Vagina (tissue), 2 donors: ENCODE measurements at regions not wholly inside any gene's neighbourhood (a gene's known extent, or its start where the extent isn't known, plus 50 kb on each side); places are given as distances from the start of the nearest gene placed in this dataset.

ENCODE experiments used
- POLR2A ChIP-seq, 2 donors: fragments of 450-650 bp; IDR thresholded peaks; one replicate each; pipeline ENCODE4 v1.6.1; 2017; ENCODE audit warnings: antibody characterized with exemption in 2 of 2, mild to moderate bottlenecking in 2 of 2, moderate library complexity in 2 of 2
- POLR2AphosphoS5 ChIP-seq, 2 donors: sonication (generic); formaldehyde crosslinking; IDR thresholded peaks; one replicate each; pipeline ENCODE4 v1.9.0; 2017; ENCODE audit warnings: antibody characterized with exemption in 2 of 2, mild to moderate bottlenecking in 2 of 2, low read depth in 1 of 2; ENCODE audit not compliant: insufficient read depth in 1 of 2
- TF ChIP-seq, protein P1 (sequence below), 3 experiments: fragments of 450-650 bp in 2 of 3; fragments of 200-600 bp in 1 of 3; sonication (generic) in 1 of 3; IDR thresholded peaks; one replicate each; pipeline ENCODE4 v1.5.1; 2017 to 2019; ENCODE audit warnings: antibody characterized with exemption in 3 of 3, mild to moderate bottlenecking in 2 of 3, moderate library complexity in 2 of 3

DNA sequence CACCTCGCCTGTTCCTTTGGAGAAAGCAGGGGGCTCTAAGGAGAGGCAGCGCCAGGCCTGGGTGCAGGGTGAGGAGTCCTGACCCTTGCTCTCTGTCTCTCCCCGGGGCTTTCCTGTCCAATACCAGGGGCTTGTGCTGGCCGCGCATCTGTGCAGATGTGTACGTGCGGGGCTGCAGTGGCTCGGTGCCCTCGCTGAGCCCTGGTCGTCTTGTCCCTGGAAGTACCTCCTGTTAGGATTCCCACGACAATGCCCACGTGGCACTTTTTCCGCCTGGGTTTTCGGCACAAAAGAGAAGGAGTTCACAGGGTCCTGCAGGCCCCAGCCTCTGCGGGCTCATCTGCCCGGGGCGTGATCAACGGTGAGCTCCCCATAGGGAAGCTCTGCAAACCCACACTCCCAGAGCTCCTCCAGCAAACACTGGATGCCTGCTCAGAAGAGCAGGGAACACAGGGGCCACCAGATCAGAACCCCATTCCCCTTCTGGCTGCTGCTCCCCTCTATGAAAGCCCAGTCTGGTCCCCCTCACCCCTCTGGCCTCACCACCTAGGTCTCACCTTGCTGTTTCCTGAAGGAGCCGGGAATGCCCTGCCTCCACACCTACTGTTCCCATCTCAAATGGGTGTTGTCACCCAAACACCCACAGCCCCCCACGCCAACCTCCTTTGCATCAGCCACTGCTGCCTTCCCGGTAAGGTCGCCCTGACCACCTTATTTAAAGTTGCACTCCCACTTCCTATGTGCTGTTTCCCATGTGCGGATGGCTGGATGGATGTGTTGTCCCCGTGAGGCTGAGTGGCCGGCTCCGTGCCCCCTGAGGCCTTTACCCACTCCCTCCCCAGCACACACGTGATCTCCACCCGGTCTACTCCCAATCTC lies 62.6 kb upstream of the PRR20G start:
- TF ChIP-seq, protein P1, sequence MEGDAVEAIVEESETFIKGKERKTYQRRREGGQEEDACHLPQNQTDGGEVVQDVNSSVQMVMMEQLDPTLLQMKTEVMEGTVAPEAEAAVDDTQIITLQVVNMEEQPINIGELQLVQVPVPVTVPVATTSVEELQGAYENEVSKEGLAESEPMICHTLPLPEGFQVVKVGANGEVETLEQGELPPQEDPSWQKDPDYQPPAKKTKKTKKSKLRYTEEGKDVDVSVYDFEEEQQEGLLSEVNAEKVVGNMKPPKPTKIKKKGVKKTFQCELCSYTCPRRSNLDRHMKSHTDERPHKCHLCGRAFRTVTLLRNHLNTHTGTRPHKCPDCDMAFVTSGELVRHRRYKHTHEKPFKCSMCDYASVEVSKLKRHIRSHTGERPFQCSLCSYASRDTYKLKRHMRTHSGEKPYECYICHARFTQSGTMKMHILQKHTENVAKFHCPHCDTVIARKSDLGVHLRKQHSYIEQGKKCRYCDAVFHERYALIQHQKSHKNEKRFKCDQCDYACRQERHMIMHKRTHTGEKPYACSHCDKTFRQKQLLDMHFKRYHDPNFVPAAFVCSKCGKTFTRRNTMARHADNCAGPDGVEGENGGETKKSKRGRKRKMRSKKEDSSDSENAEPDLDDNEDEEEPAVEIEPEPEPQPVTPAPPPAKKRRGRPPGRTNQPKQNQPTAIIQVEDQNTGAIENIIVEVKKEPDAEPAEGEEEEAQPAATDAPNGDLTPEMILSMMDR (IDR thresholded peaks at IDR 0.05): no peak
- TF ChIP-seq POLR2AphosphoS5 (IDR thresholded peaks at IDR 0.05; ENCODE audit: insufficient read depth in 1 of 2, low read depth in 1 of 2): no peak
- no peak for TF ChIP-seq POLR2A (IDR thresholded peaks at IDR 0.05)
